HepG2 (cell line): ENCODE measurements at regions not wholly inside any gene's neighbourhood (a gene's known extent, or its start where the extent isn't known, plus 50 kb on each side); places are given as distances from the start of the nearest gene placed in this dataset.

ENCODE experiments used
- ATAC-seq: fragments of 200-7000 bp; cut with Tn5 transposase; 3 replicates; pipeline ENCODE4 v1.9.1; 2020; ENCODE audit warnings: mild to moderate bottlenecking, moderate library complexity
- BruUV-seq: library from RNA; stranded (reverse); fragments of 400-500 nt; replicated peaks from 2 replicates; lab custom pipeline; 2021; lab: Mats Ljungman, UMichigan
- CTCF ChIA-PET: fragments of 300-600 bp; formaldehyde crosslinking; extraction: SDS; loops from one replicate; lab custom pipeline; 2021; ENCODE audit warnings: low total read pairs, inconsistent platforms, low intra/inter-chr PET ratio; lab: Yijun Ruan, JAX
- POLR2A ChIA-PET: fragments of 350-600 bp; sonication (Branson Sonifier 250); formaldehyde crosslinking; loops from one replicate; lab custom pipeline; 2020; ENCODE audit warnings: antibody characterized with exemption, inconsistent platforms; lab: Yijun Ruan, JAX
- DNase-seq: peaks from one replicate; pipeline ENCODE4 v3.0.0-alpha.2; 2015; ENCODE audit warnings: low spot score
- FAIRE-seq: peaks from 3 replicates; lab custom pipeline; 2011; peaks lifted over from hg19 to GRCh38; lab: Jason Lieb, UNC
- H2AFZ ChIP-seq: one replicate; pipeline ENCODE4 v1.6.1; 2011; ENCODE audit warnings: low read length, inconsistent platforms
- H3K27ac ChIP-seq: fragments of 300-600 bp; 3 replicates; pipeline ENCODE4 v1.8.0; 2011; ENCODE audit warnings: mixed run types, mild to moderate bottlenecking, mixed read lengths, low read length, inconsistent platforms; ENCODE audit not compliant: insufficient read depth; ENCODE audit errors: extremely low read length
- H3K27me3 ChIP-seq, 2 experiments: fragments of 200-600 bp in 1 of 2; 2 replicates in 1 of 2; 3 replicates in 1 of 2; pipeline versions ENCODE4 v1.6.0 to v1.8.0; 2011; ENCODE audit warnings: low read length in 2 of 2, mild to moderate bottlenecking in 2 of 2, moderate library complexity in 2 of 2, inconsistent platforms in 1 of 2; ENCODE audit not compliant: insufficient read depth in 2 of 2, control insufficient read depth in 1 of 2
- H3K36me3 ChIP-seq, 2 experiments: fragments of 200-600 bp in 1 of 2; replicated peaks in 1 of 2; 2 replicates in 1 of 2; 3 replicates in 1 of 2; pipeline versions ENCODE4 v1.5.1 to v1.8.0; 2011; ENCODE audit warnings: low read length in 2 of 2, inconsistent platforms in 1 of 2; ENCODE audit not compliant: insufficient read depth in 2 of 2, control insufficient read depth in 1 of 2
- H3K4me1 ChIP-seq: 2 replicates; pipeline ENCODE4 v1.5.1; 2012; ENCODE audit warnings: low read length, inconsistent platforms; ENCODE audit not compliant: insufficient read depth
- H3K4me2 ChIP-seq: 2 replicates; pipeline ENCODE4 v1.6.0; 2011; ENCODE audit warnings: low read depth, low read length, inconsistent platforms
- H3K4me3 ChIP-seq, 3 experiments: fragments of 200-600 bp in 1 of 3; sonication (generic), shearing (Covaris generic) in 1 of 3; replicated peaks in 1 of 3; 2 replicates each; pipeline ENCODE4 v1.5.1; 2011 to 2016; ENCODE audit warnings: low read length in 3 of 3, inconsistent platforms in 2 of 3, low read depth in 2 of 3, mild to moderate bottlenecking in 2 of 3, control low read depth in 1 of 3, mixed read lengths in 1 of 3; ENCODE audit not compliant: insufficient read depth in 1 of 3
- H3K79me2 ChIP-seq: one replicate; pipeline ENCODE4 v1.6.1; 2011; ENCODE audit warnings: low read length, inconsistent platforms; ENCODE audit not compliant: insufficient read depth
- H3K9ac ChIP-seq: 2 replicates; pipeline ENCODE4 v1.6.0; 2011; ENCODE audit warnings: mild to moderate bottlenecking, low read depth, low read length, inconsistent platforms; ENCODE audit not compliant: insufficient read depth
- H3K9me3 ChIP-seq: 2 replicates; pipeline ENCODE4 v1.5.1; 2012; ENCODE audit warnings: mild to moderate bottlenecking, low read length
- H4K20me1 ChIP-seq: 2 replicates; pipeline ENCODE4 v1.6.0; 2011; ENCODE audit warnings: inconsistent platforms, mild to moderate bottlenecking, low read length, moderate library complexity; ENCODE audit not compliant: insufficient read depth
- ARID4A ChIP-seq: sonication (generic); formaldehyde crosslinking; IDR thresholded peaks from 2 replicates; pipeline ENCODE4 v1.5.0; 2020; ENCODE audit warnings: mild to moderate bottlenecking, missing genetic modification reagents, borderline replicate concordance
- BATF2 ChIP-seq: sonication (generic); formaldehyde crosslinking; IDR thresholded peaks from 2 replicates; pipeline ENCODE4 v1.8.0; 2022; ENCODE audit warnings: mild to moderate bottlenecking, missing genetic modification reagents, moderate library complexity
- GATA4 ChIP-seq: sonication (generic); IDR thresholded peaks from 2 replicates; pipeline ENCODE4 v1.6.1; 2016; ENCODE audit warnings: antibody characterized with exemption, low read depth, borderline replicate concordance
- HIVEP1 ChIP-seq: sonication (generic); formaldehyde crosslinking; IDR thresholded peaks from 2 replicates; pipeline ENCODE4 v1.4.0; 2020; ENCODE audit warnings: mild to moderate bottlenecking, missing genetic modification reagents
- POGZ ChIP-seq: sonication (generic); formaldehyde crosslinking; IDR thresholded peaks from 2 replicates; pipeline ENCODE4 v1.4.0; 2020; ENCODE audit warnings: mild to moderate bottlenecking, missing genetic modification reagents
- REXO4 ChIP-seq: sonication (generic); formaldehyde crosslinking; IDR thresholded peaks from 2 replicates; pipeline ENCODE4 v1.8.0; 2022; ENCODE audit warnings: missing genetic modification reagents, mild to moderate bottlenecking, borderline replicate concordance
- TBX2 ChIP-seq: sonication (generic); formaldehyde crosslinking; IDR thresholded peaks from 2 replicates; pipeline ENCODE4 v1.5.0; 2020; ENCODE audit warnings: missing genetic modification reagents, mild to moderate bottlenecking, borderline replicate concordance
- ZFP82 ChIP-seq: sonication (generic); formaldehyde crosslinking; IDR thresholded peaks from 2 replicates; pipeline ENCODE4 v1.5.1; 2020; ENCODE audit warnings: mild to moderate bottlenecking, missing genetic modification reagents, borderline replicate concordance
- ZNF12 ChIP-seq: sonication (generic); formaldehyde crosslinking; IDR thresholded peaks from 2 replicates; pipeline ENCODE4 v1.5.0; 2020; ENCODE audit warnings: missing genetic modification reagents
- ZNF34 ChIP-seq: sonication (generic); formaldehyde crosslinking; IDR thresholded peaks from 2 replicates; pipeline ENCODE4 v1.4.0; 2020; ENCODE audit warnings: mild to moderate bottlenecking, missing genetic modification reagents, borderline replicate concordance
- ZNF558 ChIP-seq: sonication (generic); formaldehyde crosslinking; IDR thresholded peaks from 2 replicates; pipeline ENCODE4 v1.9.0; 2022; ENCODE audit warnings: mild to moderate bottlenecking, missing genetic modification reagents, borderline replicate concordance
- WGBS: methylation state at CpG from one replicate; pipeline ENCODE4 v1.1.6; 2017; ENCODE audit warnings: low lambda C conversion rate; 5-methylcytosine and 5-hydroxymethylcytosine counted together
- in situ Hi-C: cut with HindIII; loops from 2 replicates; pipeline ENCODE4 v1.10.0; 2017; ENCODE audit warnings: low pct_unique_long_range_greater_than_20kb; ENCODE audit not compliant: extremely low pct_ligation_motif_present
- intact Hi-C: fragments of 100-400 bp; cut with micrococcal nuclease; formaldehyde crosslinking; loops from one replicate; pipeline ENCODE4 v1.10.0; 2022; ENCODE audit not compliant: unreplicated experiment

- no peak for TF ChIP-seq BATF2 (CRISPR knock-in tag)
These were observed 64.7 kb upstream of the JAZF1 start (continued) for GRCh38 chr7:28245123-28245878.

- Histone ChIP-seq H3K9ac (no peak overlapping the region), H3K4me1 (no peaks in the 10 kb centered on the region), H3K27ac (no peak overlapping the region), H3K79me2 (no peaks in the 10 kb centered on the region), H3K9me3 (no peaks in the 10 kb centered on the region), H3K36me3 (no peaks in the 10 kb centered on the region), H3K4me2 (no peak overlapping the region), H4K20me1 (no peaks in the 10 kb centered on the region; the same call in 1 of the 2 replicates), H3K27me3 (no peaks in the 10 kb centered on the region), H2AFZ (no peak overlapping the region), H3K4me3 (no peak overlapping the region)
- WGBS: 5% methylated on average over 7 of the region's 7 CpGs
- no peak for ATAC-seq
- DNase-seq: no peak
- in situ Hi-C loops (no loop called here), intact Hi-C loops (no loop called here)
- ChIA-PET POLR2A (no interaction called here), CTCF (no interaction called here)
- BruUV-seq: no TSS peak
- TF ChIP-seq ZNF34 (CRISPR knock-in tag): no peak
- TF ChIP-seq TBX2 (CRISPR knock-in tag): no peak
- no peak for TF ChIP-seq GATA4
- FAIRE-seq: no peak
These were observed 66.4 kb upstream of the JAZF1 start for GRCh38 chr7:28246921-28247461.

- Histone ChIP-seq H3K9ac (no peak overlapping the region), H3K27me3 (no peaks in the 10 kb centered on the region; a peak in 1 of 5 replicates), H3K36me3 (no peaks in the 10 kb centered on the region), H2AFZ (no peak overlapping the region), H3K9me3 (no peaks in the 10 kb centered on the region), H3K4me1 (no peaks in the 10 kb centered on the region), H4K20me1 (no peaks in the 10 kb centered on the region), H3K4me3 (no peak overlapping the region), H3K27ac (no peak overlapping the region), H3K4me2 (no peak overlapping the region), H3K79me2 (no peaks in the 10 kb centered on the region)
- POLR2A ChIA-PET: no interaction called here
- ATAC-seq: no peak
- no peak for FAIRE-seq
- CTCF ChIA-PET: no interaction called here
- in situ Hi-C loops: no loop called here
- no TSS peak for BruUV-seq
- WGBS: 0% methylated on average over 1 of the region's 1 CpG
- intact Hi-C loops: no loop called here
- no peak for DNase-seq
- no peak for TF ChIP-seq REXO4 (CRISPR knock-in tag)
- TF ChIP-seq ZNF12 (CRISPR knock-in tag): no peak
- no peak for TF ChIP-seq ZFP82
- no peak for TF ChIP-seq HIVEP1 (CRISPR knock-in tag)
- no peak for TF ChIP-seq POGZ (CRISPR knock-in tag)
- no peak for TF ChIP-seq ZNF558 (CRISPR knock-in tag)
- TF ChIP-seq ARID4A (CRISPR knock-in tag): no peak
These were observed 77.6 kb upstream of the JAZF1 start for GRCh38 chr7:28258240-28258639.
